ENCODE measurements at regions not wholly inside any gene's neighbourhood (a gene's known extent, or its start where the extent isn't known, plus 50 kb on each side); places are given as distances from the start of the nearest gene placed in this dataset.

- no peak overlapping the region for H3K4me3 Mint-ChIP-seq (ENCODE audit: low read depth, unreplicated experiment)
- H3K27me3 Mint-ChIP-seq (ENCODE audit: unreplicated experiment) = peaks cover 16% of the 10 kb centered on the region
- H3K27ac Mint-ChIP-seq (ENCODE audit: unreplicated experiment) = no peak overlapping the region
- peaks cover 5% of the 10 kb centered on the region for H3K9me3 Mint-ChIP-seq (ENCODE audit: low read depth, unreplicated experiment)
- CTCF ChIA-PET = no interaction called here
- no peak for DNase-seq
- H3K36me3 Mint-ChIP-seq (ENCODE audit: insufficient read depth, unreplicated experiment) = no peaks in the 10 kb centered on the region
- no TSS peak for BruUV-seq (replicated peaks)
- intact Hi-C loops (cut with micrococcal nuclease; ENCODE audit: unreplicated experiment) = no loop called here
- no peak for TF ChIP-seq CTCF (IDR thresholded peaks at IDR 0.05; ENCODE audit: unreplicated experiment)
- H3K4me1 Mint-ChIP-seq (ENCODE audit: low read depth, unreplicated experiment) = no peaks in the 10 kb centered on the region
Measured at GRCh38 chr1:55569417-55569816, 354.3 kb upstream of the USP24 start.

- intact Hi-C loops (cut with micrococcal nuclease; ENCODE audit: unreplicated experiment) = no loop called here
- BruUV-seq (replicated peaks) = no TSS peak
- CTCF ChIA-PET = no interaction called here
- peaks cover 5% of the 10 kb centered on the region for H3K9me3 Mint-ChIP-seq (ENCODE audit: low read depth, unreplicated experiment)
- H3K27me3 Mint-ChIP-seq (ENCODE audit: unreplicated experiment) = peaks cover 20% of the 10 kb centered on the region
- no peak overlapping the region for H3K27ac Mint-ChIP-seq (ENCODE audit: unreplicated experiment)
- H3K4me3 Mint-ChIP-seq (ENCODE audit: low read depth, unreplicated experiment) = no peak overlapping the region
- H3K36me3 Mint-ChIP-seq (ENCODE audit: insufficient read depth, unreplicated experiment) = no peaks in the 10 kb centered on the region
- no peak for DNase-seq
- no peak for TF ChIP-seq CTCF (IDR thresholded peaks at IDR 0.05; ENCODE audit: unreplicated experiment)
- H3K4me1 Mint-ChIP-seq (ENCODE audit: low read depth, unreplicated experiment) = no peaks in the 10 kb centered on the region
Measured at GRCh38 chr1:55568732-55569131, 353.6 kb upstream of the USP24 start.

GRCh38 chr1:55560266-55560665 is 345.1 kb upstream of the USP24 start:
- Mint-ChIP-seq H3K9me3 (ENCODE audit: low read depth, unreplicated experiment) (peaks cover 3% of the 10 kb centered on the region), H3K4me3 (ENCODE audit: low read depth, unreplicated experiment) (no peak overlapping the region), H3K36me3 (ENCODE audit: insufficient read depth, unreplicated experiment) (no peaks in the 10 kb centered on the region), H3K27ac (ENCODE audit: unreplicated experiment) (no peak overlapping the region), H3K27me3 (ENCODE audit: unreplicated experiment) (peaks cover 9% of the 10 kb centered on the region), H3K4me1 (ENCODE audit: low read depth, unreplicated experiment) (no peaks in the 10 kb centered on the region)
- CTCF ChIA-PET = no interaction called here
- intact Hi-C loops (cut with micrococcal nuclease; ENCODE audit: unreplicated experiment) = no loop called here
- BruUV-seq (replicated peaks) = no TSS peak
- no peak for DNase-seq
- TF ChIP-seq CTCF (IDR thresholded peaks at IDR 0.05; ENCODE audit: unreplicated experiment) = no peak

- BruUV-seq (replicated peaks) = no TSS peak
- H3K27me3 Mint-ChIP-seq (ENCODE audit: unreplicated experiment) = peaks cover 9% of the 10 kb centered on the region
- no peak for TF ChIP-seq CTCF (IDR thresholded peaks at IDR 0.05; ENCODE audit: unreplicated experiment)
- no peaks in the 10 kb centered on the region for H3K36me3 Mint-ChIP-seq (ENCODE audit: insufficient read depth, unreplicated experiment)
- CTCF ChIA-PET = no interaction called here
- intact Hi-C loops (cut with micrococcal nuclease; ENCODE audit: unreplicated experiment) = no loop called here
- DNase-seq = no peak
- H3K4me3 Mint-ChIP-seq (ENCODE audit: low read depth, unreplicated experiment) = no peak overlapping the region
- no peaks in the 10 kb centered on the region for H3K4me1 Mint-ChIP-seq (ENCODE audit: low read depth, unreplicated experiment)
- peaks cover 3% of the 10 kb centered on the region for H3K9me3 Mint-ChIP-seq (ENCODE audit: low read depth, unreplicated experiment)
- no peak overlapping the region for H3K27ac Mint-ChIP-seq (ENCODE audit: unreplicated experiment)
Measured at GRCh38 chr1:55559842-55560241, 344.7 kb upstream of the USP24 start.

GRCh38 chr1:55559161-55559611 is 344.0 kb upstream of the USP24 start:
- CTCF ChIA-PET = no interaction called here
- TF ChIP-seq CTCF (IDR thresholded peaks at IDR 0.05; ENCODE audit: unreplicated experiment) = no peak

More at GRCh38 chr1:55559161-55559611, 344.0 kb upstream of the USP24 start:
- DNase-seq = no peak
- no peaks in the 10 kb centered on the region for H3K4me1 Mint-ChIP-seq (ENCODE audit: low read depth, unreplicated experiment)
- no peak overlapping the region for H3K27ac Mint-ChIP-seq (ENCODE audit: unreplicated experiment)
- BruUV-seq (replicated peaks) = no TSS peak
- peaks cover 3% of the 10 kb centered on the region for H3K9me3 Mint-ChIP-seq (ENCODE audit: low read depth, unreplicated experiment)
- peaks cover 9% of the 10 kb centered on the region for H3K27me3 Mint-ChIP-seq (ENCODE audit: unreplicated experiment)
- H3K36me3 Mint-ChIP-seq (ENCODE audit: insufficient read depth, unreplicated experiment) = no peaks in the 10 kb centered on the region
- intact Hi-C loops (cut with micrococcal nuclease; ENCODE audit: unreplicated experiment) = no loop called here
- H3K4me3 Mint-ChIP-seq (ENCODE audit: low read depth, unreplicated experiment) = no peak overlapping the region

Measured in Calu3 (cell line).